ENCODE measurements at regions not wholly inside any gene's neighbourhood (a gene's known extent, or its start where the extent isn't known, plus 50 kb on each side); places are given as distances from the start of the nearest gene placed in this dataset.

GRCh38 chr3:43995547-43996378 lies 245.9 kb upstream of the TOPAZ1 start:
- Mint-ChIP-seq H3K4me3 (peak overlapping the region; percentile 54), H3K27ac (peak overlapping the region; percentile 30), H3K36me3 (ENCODE audit: low read depth) (peaks cover 9% of the 10 kb centered on the region), H3K27me3 (ENCODE audit: low read depth) (peaks cover 82% of the 10 kb centered on the region), H3K9me3 (ENCODE audit: insufficient read depth) (peaks cover 4% of the 10 kb centered on the region), H3K4me1 (ENCODE audit: low read depth) (peaks cover 43% of the 10 kb centered on the region)
- DNase-seq (peak; percentile 33), ATAC-seq (peak; percentile 17)
- ChIA-PET CTCF (no interaction called here), POLR2A (no interaction called here)

- peaks cover 43% of the 10 kb centered on the region for H3K4me1 Mint-ChIP-seq (ENCODE audit: low read depth)
- ChIA-PET POLR2A (no interaction called here), CTCF (no interaction called here)
- peak; percentile 24 for ATAC-seq
- H3K27me3 Mint-ChIP-seq (ENCODE audit: low read depth) = peaks cover 82% of the 10 kb centered on the region
- H3K27ac Mint-ChIP-seq = no peak overlapping the region
- peaks cover 7% of the 10 kb centered on the region for H3K36me3 Mint-ChIP-seq (ENCODE audit: low read depth)
- peak; percentile 36 for DNase-seq
- peak overlapping the region; percentile 54 for H3K4me3 Mint-ChIP-seq
- H3K9me3 Mint-ChIP-seq (ENCODE audit: insufficient read depth) = no peaks in the 10 kb centered on the region
Measured at GRCh38 chr3:43996379-43997301, 245.0 kb upstream of the TOPAZ1 start.

- Mint-ChIP-seq H3K36me3 (ENCODE audit: low read depth) (peaks cover 5% of the 10 kb centered on the region), H3K4me3 (peak overlapping the region; percentile 54), H3K4me1 (ENCODE audit: low read depth) (peaks cover 43% of the 10 kb centered on the region), H3K27me3 (ENCODE audit: low read depth) (peaks cover 82% of the 10 kb centered on the region), H3K27ac (no peak overlapping the region), H3K9me3 (ENCODE audit: insufficient read depth) (no peaks in the 10 kb centered on the region)
- ChIA-PET CTCF (no interaction called here), POLR2A (no interaction called here)
- DNase-seq (no peak), ATAC-seq (no peak)
Measured at GRCh38 chr3:43997316-43997715, 244.4 kb upstream of the TOPAZ1 start.

GRCh38 chr3:43997788-43998369 lies 243.8 kb upstream of the TOPAZ1 start:
- Mint-ChIP-seq H3K4me3 (peak overlapping the region; percentile 43), H3K27ac (peak overlapping the region; percentile 7), H3K4me1 (ENCODE audit: low read depth) (peaks cover 43% of the 10 kb centered on the region), H3K36me3 (ENCODE audit: low read depth) (peaks cover 5% of the 10 kb centered on the region), H3K27me3 (ENCODE audit: low read depth) (peaks cover 84% of the 10 kb centered on the region), H3K9me3 (ENCODE audit: insufficient read depth) (no peaks in the 10 kb centered on the region)
- ChIA-PET CTCF (interaction anchor here (0.7 kb wide), 1 partner anchor 142 kb away, joined by 3 read pairs; no protein-coding TSS in a partner anchor), POLR2A (no interaction called here)
- no peak for DNase-seq
- no peak for ATAC-seq

- ChIA-PET POLR2A (no interaction called here), CTCF (interaction anchor here (0.7 kb wide), 1 partner anchor 142 kb away, joined by 3 read pairs; no protein-coding TSS in a partner anchor)
- Mint-ChIP-seq H3K4me1 (ENCODE audit: low read depth) (peaks cover 43% of the 10 kb centered on the region), H3K36me3 (ENCODE audit: low read depth) (peaks cover 4% of the 10 kb centered on the region), H3K27me3 (ENCODE audit: low read depth) (peaks cover 84% of the 10 kb centered on the region), H3K4me3 (peak overlapping the region; percentile 47), H3K27ac (peak overlapping the region; percentile 7), H3K9me3 (ENCODE audit: insufficient read depth) (no peaks in the 10 kb centered on the region)
- ATAC-seq (no peak), DNase-seq (no peak)
Measured at GRCh38 chr3:43998370-43998835, 243.3 kb upstream of the TOPAZ1 start.

GRCh38 chr3:43998836-43999727 lies 242.6 kb upstream of the TOPAZ1 start:
- Mint-ChIP-seq H3K36me3 (ENCODE audit: low read depth) (peaks cover 4% of the 10 kb centered on the region), H3K9me3 (ENCODE audit: insufficient read depth) (no peaks in the 10 kb centered on the region), H3K27me3 (ENCODE audit: low read depth) (peaks cover 84% of the 10 kb centered on the region), H3K4me1 (ENCODE audit: low read depth) (peaks cover 41% of the 10 kb centered on the region), H3K27ac (no peak overlapping the region), H3K4me3 (peak overlapping the region; percentile 47)
- POLR2A ChIA-PET = no interaction called here
- ATAC-seq (no peak), DNase-seq (no peak)
- CTCF ChIA-PET = no interaction called here

- peak overlapping the region; percentile 34 for H3K4me3 Mint-ChIP-seq
Measured at GRCh38 chr3:43999728-44000319, 241.9 kb upstream of the TOPAZ1 start.

GRCh38 chr3:44000586-44000985 lies 241.1 kb upstream of the TOPAZ1 start:
- ATAC-seq (no peak), DNase-seq (no peak)
- no peak overlapping the region for H3K27ac Mint-ChIP-seq
- peaks cover 4% of the 10 kb centered on the region for H3K36me3 Mint-ChIP-seq (ENCODE audit: low read depth)
- ChIA-PET CTCF (no interaction called here), POLR2A (interaction anchor here (0.8 kb wide), 1 partner anchor 160 kb away, joined by 3 read pairs; no protein-coding TSS in a partner anchor)
- H3K4me3 Mint-ChIP-seq = no peak overlapping the region
- peaks cover 34% of the 10 kb centered on the region for H3K4me1 Mint-ChIP-seq (ENCODE audit: low read depth)
- H3K27me3 Mint-ChIP-seq (ENCODE audit: low read depth) = peaks cover 84% of the 10 kb centered on the region
- H3K9me3 Mint-ChIP-seq (ENCODE audit: insufficient read depth) = no peaks in the 10 kb centered on the region

More at GRCh38 chr3:43999728-44000319, 241.9 kb upstream of the TOPAZ1 start:
- ChIA-PET CTCF (no interaction called here), POLR2A (no interaction called here)
- H3K4me1 Mint-ChIP-seq (ENCODE audit: low read depth) = peaks cover 36% of the 10 kb centered on the region
- DNase-seq (no peak), ATAC-seq (no peak)
- H3K27me3 Mint-ChIP-seq (ENCODE audit: low read depth) = peaks cover 85% of the 10 kb centered on the region
- peaks cover 4% of the 10 kb centered on the region for H3K36me3 Mint-ChIP-seq (ENCODE audit: low read depth)
- H3K9me3 Mint-ChIP-seq (ENCODE audit: insufficient read depth) = no peaks in the 10 kb centered on the region
- H3K27ac Mint-ChIP-seq = no peak overlapping the region

- ATAC-seq (no peak), DNase-seq (no peak)
- POLR2A ChIA-PET = interaction anchor here (0.8 kb wide), 1 partner anchor 159 kb away, joined by 3 read pairs; no protein-coding TSS in a partner anchor
- CTCF ChIA-PET = no interaction called here
- H3K27ac Mint-ChIP-seq = no peak overlapping the region
- no peak overlapping the region for H3K4me3 Mint-ChIP-seq
- H3K27me3 Mint-ChIP-seq (ENCODE audit: low read depth) = peaks cover 82% of the 10 kb centered on the region
- peaks cover 30% of the 10 kb centered on the region for H3K4me1 Mint-ChIP-seq (ENCODE audit: low read depth)
- no peaks in the 10 kb centered on the region for H3K9me3 Mint-ChIP-seq (ENCODE audit: insufficient read depth)
- peaks cover 4% of the 10 kb centered on the region for H3K36me3 Mint-ChIP-seq (ENCODE audit: low read depth)
Measured at GRCh38 chr3:44001072-44001471, 240.6 kb upstream of the TOPAZ1 start.

GRCh38 chr3:44003801-44004200 lies 237.9 kb upstream of the TOPAZ1 start:
- H3K27me3 Mint-ChIP-seq (ENCODE audit: low read depth) = peaks cover 64% of the 10 kb centered on the region
- POLR2A ChIA-PET = interaction anchor here (0.7 kb wide), 1 partner anchor 99 kb away, joined by 3 read pairs; no protein-coding TSS in a partner anchor
- H3K27ac Mint-ChIP-seq = no peak overlapping the region
- CTCF ChIA-PET = no interaction called here
- no peaks in the 10 kb centered on the region for H3K9me3 Mint-ChIP-seq (ENCODE audit: insufficient read depth)
- DNase-seq = no peak
- peaks cover 4% of the 10 kb centered on the region for H3K4me1 Mint-ChIP-seq (ENCODE audit: low read depth)
- no peak overlapping the region for H3K4me3 Mint-ChIP-seq
- no peak for ATAC-seq
- H3K36me3 Mint-ChIP-seq (ENCODE audit: low read depth) = peaks cover 4% of the 10 kb centered on the region

GRCh38 chr3:44011680-44012079 lies 230.0 kb upstream of the TOPAZ1 start:
- peaks cover 44% of the 10 kb centered on the region for H3K27me3 Mint-ChIP-seq (ENCODE audit: low read depth)
- H3K36me3 Mint-ChIP-seq (ENCODE audit: low read depth) = no peaks in the 10 kb centered on the region
- H3K27ac Mint-ChIP-seq = no peak overlapping the region

More at GRCh38 chr3:44011680-44012079, 230.0 kb upstream of the TOPAZ1 start:
- no peak overlapping the region for H3K4me3 Mint-ChIP-seq
- POLR2A ChIA-PET = no interaction called here
- CTCF ChIA-PET = no interaction called here
- H3K9me3 Mint-ChIP-seq (ENCODE audit: insufficient read depth) = no peaks in the 10 kb centered on the region
- peaks cover 11% of the 10 kb centered on the region for H3K4me1 Mint-ChIP-seq (ENCODE audit: low read depth)
- DNase-seq (no peak), ATAC-seq (no peak)
